ENCODE measurements at regions not wholly inside any gene's neighbourhood (a gene's known extent, or its start where the extent isn't known, plus 50 kb on each side); places are given as distances from the start of the nearest gene placed in this dataset.
"Not testable (repeated sequence)": the region's sequence is repeated elsewhere in the genome, so short reads cannot be mapped to it uniquely, and the experiment has no call there.

- DNase-seq: no peak
Measured at GRCh38 chr20:53872561-53873229, 197.7 kb downstream of the BCAS1 start.

- no peak for DNase-seq
Measured at GRCh38 chr20:53872081-53872541, 198.3 kb downstream of the BCAS1 start.

DNA sequence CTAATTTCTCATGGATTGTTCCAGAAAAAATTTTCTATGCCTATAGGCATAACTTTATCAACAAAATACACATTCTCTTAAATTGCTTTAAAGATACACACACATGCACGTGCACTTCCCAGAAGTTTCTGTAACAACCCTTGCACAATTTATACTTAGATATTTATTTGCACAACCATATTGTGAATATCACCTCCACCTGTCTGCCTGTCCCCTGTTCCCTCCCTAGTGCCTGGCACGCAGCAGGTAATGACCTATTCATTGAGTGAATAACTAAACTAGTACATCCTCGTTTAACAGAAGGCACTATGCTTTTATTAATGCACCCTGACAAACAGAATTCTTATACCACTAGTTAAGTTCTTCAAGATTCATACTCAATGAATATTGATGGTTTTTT, 198.9 kb downstream of the BCAS1 start:
- DNase-seq: no peak

DNA sequence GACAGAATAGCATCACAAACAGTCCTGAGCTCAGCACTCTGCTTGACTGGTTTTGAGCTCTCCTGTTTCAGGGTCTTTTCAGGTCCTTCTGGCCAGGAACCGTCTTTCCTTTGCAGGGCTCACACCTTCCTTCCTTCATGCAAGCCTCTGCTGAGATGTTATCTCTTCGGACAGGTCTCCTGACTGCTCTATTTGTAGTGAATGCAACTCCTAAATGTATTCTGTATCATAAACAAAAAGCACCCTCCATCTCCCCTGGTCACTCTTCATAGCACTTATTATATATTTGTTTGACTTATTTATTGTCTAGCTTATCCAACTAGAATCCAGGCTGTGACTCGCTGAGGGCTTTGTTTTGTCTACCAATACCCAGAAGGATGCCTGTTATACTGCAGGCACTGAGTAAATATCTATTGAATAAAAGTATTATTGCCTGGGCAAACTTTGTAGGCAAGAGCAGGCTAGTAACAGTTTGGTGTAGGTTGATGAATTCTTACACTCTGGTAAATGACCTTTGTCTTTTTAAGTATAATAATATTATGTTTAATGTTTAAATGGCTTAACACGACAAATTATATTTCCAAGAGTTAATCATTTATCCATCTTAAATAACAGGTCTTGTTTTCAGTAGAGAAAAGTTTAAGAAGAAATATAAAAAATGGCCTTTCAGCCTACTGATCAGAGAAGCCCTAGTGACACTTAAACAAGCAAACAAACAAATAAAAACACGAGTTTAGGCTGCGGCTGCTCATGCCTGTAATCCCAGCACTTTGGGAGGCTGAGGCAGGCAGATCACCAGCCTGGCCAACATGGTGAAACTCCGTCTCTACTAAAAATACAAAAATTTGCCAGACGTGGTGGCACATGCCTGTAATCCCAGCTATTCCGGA, 199.7 kb downstream of the BCAS1 start:
- DNase-seq: no peak

DNA sequence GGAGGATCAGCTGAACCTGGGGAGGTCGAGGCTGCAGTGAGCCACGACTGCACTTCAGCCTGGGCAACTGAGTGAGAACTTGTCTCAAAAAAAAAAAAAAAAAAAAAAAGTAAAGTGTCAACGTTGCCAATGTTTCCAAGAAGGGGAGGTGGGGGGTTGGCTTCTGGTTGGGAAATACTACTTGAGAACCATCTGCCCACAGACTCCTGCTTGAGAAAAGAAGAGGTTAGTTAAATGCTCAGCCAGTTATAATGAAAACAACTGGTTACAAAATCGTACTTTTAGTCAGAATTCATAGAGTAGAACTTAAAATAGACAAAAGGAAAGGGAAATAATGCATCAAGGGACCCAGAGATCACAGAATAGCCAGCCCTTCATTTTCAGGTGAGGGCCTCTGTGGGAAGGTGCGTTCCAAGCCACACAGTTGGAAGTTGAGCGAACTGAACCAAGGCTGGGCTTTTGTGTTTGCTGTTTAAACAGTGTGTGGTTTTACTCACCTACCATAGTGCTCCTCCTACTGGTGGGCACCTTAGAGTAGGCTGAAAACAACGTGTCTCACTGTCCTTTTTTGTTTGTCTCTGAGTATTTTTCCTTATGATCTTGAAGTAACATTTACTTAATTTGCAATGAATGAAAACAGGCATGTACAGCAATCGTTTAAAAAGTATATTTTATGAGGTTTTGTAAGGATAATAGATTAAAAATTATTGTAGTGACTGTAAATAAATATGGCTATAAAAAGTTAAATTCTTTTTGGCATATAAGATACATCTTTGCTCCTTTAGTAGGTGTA, 200.7 kb downstream of the BCAS1 start:
- DNase-seq: peak in 1 of 2 donors; percentile 48

- no peak for DNase-seq
Measured at GRCh38 chr20:53867741-53868351, 202.5 kb downstream of the BCAS1 start.

DNA sequence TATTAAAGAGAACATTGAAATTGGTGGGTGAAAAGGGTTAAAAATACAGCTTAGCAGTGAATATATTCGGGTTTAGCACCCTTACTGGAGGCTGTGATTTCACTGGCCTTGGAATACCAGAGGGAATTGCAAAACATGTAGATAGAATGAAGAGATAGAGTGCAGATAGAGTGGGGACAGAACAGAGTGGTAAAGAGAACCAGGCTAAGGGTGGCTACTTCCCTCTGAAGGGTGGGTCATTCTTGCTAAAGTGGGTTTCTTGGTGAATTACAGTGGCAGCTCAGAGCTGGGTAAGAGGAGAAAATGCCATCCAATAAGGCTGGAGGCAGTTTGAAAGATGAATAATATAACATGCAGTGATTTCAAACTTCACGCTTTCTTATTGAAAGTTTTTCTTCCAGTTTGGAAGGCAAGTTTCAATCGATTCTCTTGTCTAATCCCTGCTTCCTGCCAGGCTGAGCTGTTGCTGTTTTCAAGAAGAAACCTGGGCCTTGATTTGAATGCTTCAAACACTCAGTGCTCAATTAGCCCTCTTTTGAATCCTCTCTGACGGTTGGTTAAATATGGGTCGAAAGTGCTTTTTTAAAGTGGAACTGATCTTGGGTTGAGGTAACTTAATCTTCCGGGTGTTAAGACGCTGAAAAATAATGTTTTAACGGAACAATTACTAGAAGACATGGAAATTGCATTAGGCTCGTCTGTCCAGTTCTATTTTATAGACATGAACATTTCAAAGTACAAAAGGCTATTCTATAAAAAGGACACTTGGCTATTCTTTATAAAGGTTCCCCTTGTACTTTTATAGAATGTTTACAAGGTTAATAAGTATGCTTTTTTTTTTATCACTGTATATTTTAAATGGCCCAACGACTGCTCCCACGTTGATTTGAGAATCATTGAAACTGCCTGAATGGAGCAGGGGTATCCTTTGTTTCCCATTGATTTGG, 203.3 kb downstream of the BCAS1 start:
- no peak for DNase-seq

GRCh38 chr20:53865901-53866793, 204.2 kb downstream of the BCAS1 start:
- DNase-seq: peak; percentile 75 to 82

DNA sequence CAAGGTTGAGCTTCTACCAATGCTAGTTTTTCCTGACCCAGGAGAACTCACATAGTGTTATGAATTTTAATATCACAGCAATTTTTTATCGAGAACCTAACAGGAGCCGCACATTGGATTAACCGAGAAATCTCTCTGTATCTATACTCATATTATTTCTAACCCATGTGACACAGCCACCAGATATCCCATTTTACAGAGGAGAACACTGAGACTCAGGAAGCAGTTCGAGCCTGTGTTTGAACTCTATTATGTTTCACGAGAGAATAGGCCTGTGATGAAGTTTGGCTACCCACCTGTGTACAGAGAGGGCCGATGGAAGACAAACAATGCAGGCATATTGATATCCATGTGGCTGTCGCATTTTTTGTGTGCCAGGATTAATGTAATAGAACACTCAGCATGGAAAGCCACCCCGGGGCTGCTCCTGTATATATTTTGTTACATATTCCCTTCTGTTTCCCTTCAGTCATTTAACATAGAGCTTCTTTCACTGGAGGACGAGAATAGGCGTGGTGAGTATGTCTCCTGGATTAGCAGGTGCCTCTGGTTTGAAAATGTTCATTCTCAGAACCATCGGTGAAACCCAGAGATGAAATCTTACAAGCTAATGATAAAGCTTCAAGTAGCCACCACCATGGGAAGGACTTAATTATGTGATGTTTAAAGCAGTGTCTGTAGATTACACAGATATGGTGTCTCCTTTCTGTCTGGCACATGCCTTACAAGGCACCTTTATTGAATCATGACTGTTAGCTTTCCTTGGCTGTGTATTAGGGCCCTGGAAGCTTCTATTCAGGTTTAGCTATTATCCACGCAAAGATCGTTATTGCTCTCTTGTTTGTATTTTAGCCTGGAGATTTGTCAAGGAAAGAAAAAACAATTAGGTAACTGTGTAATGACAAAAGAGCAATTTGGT, 205.4 kb downstream of the BCAS1 start:
- not testable (repeated sequence) for DNase-seq

- not testable (repeated sequence) for DNase-seq
Measured at GRCh38 chr20:53863923-53864641, 206.3 kb downstream of the BCAS1 start.

DNA sequence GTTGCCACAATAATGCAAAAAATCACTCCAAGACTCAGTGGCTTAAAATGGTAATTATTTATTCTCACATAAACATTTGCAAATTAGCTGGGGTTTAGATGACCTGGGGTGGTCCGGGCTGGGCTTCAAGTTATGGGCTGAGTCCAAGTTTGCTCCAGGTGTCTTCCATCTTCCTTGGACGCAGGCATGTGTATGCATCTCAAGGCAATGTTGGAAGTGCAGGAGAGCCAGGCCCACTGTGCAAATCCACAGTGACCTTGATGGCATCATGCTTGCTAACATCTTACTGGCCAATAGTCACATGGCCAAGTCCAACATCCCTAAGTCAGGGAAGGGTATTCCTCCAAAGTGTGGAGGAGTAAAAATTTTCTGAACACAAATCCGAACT, 206.9 kb downstream of the BCAS1 start:
- not testable (repeated sequence) for DNase-seq

DNA sequence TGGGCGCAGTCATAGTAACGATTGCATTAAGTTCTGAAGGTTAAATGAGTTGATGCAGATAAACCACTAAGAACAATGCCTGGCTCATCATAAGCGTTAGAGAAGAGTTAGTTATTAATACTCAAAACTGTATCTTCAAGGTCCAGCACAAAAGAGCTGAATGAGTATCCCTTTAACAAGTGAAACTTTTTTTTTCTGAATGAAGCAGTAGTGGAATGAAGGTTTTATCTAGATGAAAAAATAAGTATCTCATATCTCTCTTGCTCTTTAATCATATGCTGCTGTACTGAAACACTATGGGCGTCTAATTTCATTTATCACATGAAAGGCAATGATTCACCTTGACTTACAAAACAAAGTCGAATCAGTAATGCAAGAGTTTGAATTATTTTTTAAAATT, 207.4 kb downstream of the BCAS1 start:
- DNase-seq: not testable (repeated sequence)

- not testable (repeated sequence) for DNase-seq
Measured at GRCh38 chr20:53862490-53862889, 207.9 kb downstream of the BCAS1 start.

- not testable (repeated sequence) for DNase-seq
Measured at GRCh38 chr20:53862136-53862397, 208.3 kb downstream of the BCAS1 start.

DNA sequence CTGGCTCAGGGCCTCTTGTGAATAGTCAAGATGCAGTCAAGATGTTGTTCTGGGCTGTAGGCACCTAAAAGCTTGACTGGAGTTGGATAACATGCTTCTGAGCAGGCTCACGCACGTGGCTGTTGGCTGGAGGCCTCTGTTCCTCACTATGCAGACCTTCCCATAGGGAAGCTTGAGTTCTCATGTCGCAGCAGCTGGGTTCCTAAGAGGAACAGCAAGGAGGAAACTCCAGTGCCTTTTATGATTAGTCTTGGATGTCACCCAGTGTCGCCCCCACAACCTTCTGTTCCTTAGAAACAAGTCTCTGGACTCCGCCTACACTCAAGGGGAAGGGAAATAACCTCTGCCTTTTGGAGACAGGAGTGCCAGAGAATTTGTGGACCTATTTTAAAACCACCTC, 210.7 kb downstream of the BCAS1 start:
- DNase-seq: no peak

- DNase-seq: not testable (repeated sequence)
Measured at GRCh38 chr20:53859009-53859408, 211.4 kb downstream of the BCAS1 start.

- DNase-seq: not testable (repeated sequence)
Measured at GRCh38 chr20:53858516-53858915, 211.9 kb downstream of the BCAS1 start.

DNA sequence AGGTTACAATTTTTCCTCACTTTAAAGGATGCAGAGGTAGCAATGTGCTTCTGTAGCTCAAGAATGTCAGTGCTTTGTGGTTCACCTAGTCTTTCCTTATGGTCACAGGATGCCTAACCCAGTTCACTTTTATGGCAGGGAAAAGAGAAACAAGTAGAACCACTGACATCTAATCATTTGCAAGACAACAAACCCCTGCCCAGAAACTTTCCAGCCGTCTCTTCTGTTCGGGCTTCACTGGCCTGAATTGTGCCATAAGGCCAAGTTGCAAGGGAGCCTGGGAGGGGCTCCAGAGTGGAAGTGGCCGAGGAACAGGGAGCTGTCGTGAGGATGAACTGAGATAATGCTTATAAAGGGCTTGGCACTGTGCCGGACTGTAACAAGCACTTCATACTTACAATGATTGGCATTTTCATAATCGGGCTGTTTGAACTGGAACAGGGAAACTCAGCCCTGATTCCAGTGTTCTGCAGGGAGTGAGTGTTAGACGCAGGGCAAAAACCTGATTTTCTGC, 212.6 kb downstream of the BCAS1 start:
- DNase-seq: peak in 1 of 2 donors; percentile 52

All from right lung (tissue), 2 donors.